Endodermal cell (in vitro differentiated cells): ENCODE measurements at regions not wholly inside any gene's neighbourhood (a gene's known extent, or its start where the extent isn't known, plus 50 kb on each side); places are given as distances from the start of the nearest gene placed in this dataset.

ENCODE experiments used
- DNase-seq: peaks from one replicate; pipeline ENCODE4 v3.0.0-alpha.2; 2017
- H3K27ac ChIP-seq: 2 replicates; pipeline ENCODE4 v1.5.1; 2013; ENCODE audit warnings: mild to moderate bottlenecking, low read depth, low read length, moderate library complexity
- H3K27me3 ChIP-seq: 2 replicates; pipeline ENCODE4 v1.6.1; 2013; ENCODE audit warnings: mild to moderate bottlenecking, low read length, moderate library complexity; ENCODE audit not compliant: insufficient read depth, control insufficient read depth, poor library complexity, severe bottlenecking
- H3K36me3 ChIP-seq: 2 replicates; pipeline ENCODE4 v1.7.0; 2013; ENCODE audit warnings: mild to moderate bottlenecking, low read length, moderate library complexity; ENCODE audit not compliant: control insufficient read depth, insufficient read depth
- H3K4me1 ChIP-seq: one replicate; pipeline ENCODE4 v1.7.0; 2013; ENCODE audit warnings: low read length; ENCODE audit not compliant: control insufficient read depth, insufficient read depth
- H3K4me3 ChIP-seq: 2 replicates; pipeline ENCODE4 v1.5.1; 2013; ENCODE audit warnings: mild to moderate bottlenecking, low read length, moderate library complexity
- H3K9ac ChIP-seq: 2 replicates; pipeline ENCODE4 v1.6.1; 2013; ENCODE audit warnings: mild to moderate bottlenecking, low read length, moderate library complexity; ENCODE audit not compliant: poor library complexity, severe bottlenecking; ENCODE audit errors: extremely low read depth
- H3K9me3 ChIP-seq: 2 replicates; pipeline ENCODE4 v1.6.1; 2013; ENCODE audit warnings: mild to moderate bottlenecking, low read length, moderate library complexity; ENCODE audit not compliant: control insufficient read depth
- H3K27ac Mint-ChIP-seq: 2 replicates; pipeline ENCODE4 v1.8.0; 2020; ENCODE audit warnings: mixed read lengths
- H3K27me3 Mint-ChIP-seq: 2 replicates; pipeline ENCODE4 v1.8.0; 2021; ENCODE audit warnings: mild to moderate bottlenecking, mixed read lengths; ENCODE audit not compliant: insufficient read depth
- H3K36me3 Mint-ChIP-seq: 2 replicates; pipeline ENCODE4 v1.8.0; 2020; ENCODE audit warnings: low read depth, mixed read lengths
- H3K4me1 Mint-ChIP-seq: 2 replicates; pipeline ENCODE4 v1.8.0; 2020; ENCODE audit warnings: mixed read lengths
- H3K4me3 Mint-ChIP-seq: 2 replicates; pipeline ENCODE4 v1.8.0; 2020; ENCODE audit warnings: mild to moderate bottlenecking, moderate library complexity, mixed read lengths
- H3K9me3 Mint-ChIP-seq: 2 replicates; pipeline ENCODE4 v1.8.0; 2020; ENCODE audit warnings: mild to moderate bottlenecking, mixed read lengths
- CTCF ChIP-seq: fragments of 200-600 bp; sonication (generic); conservative IDR thresholded peaks from 2 replicates; pipeline ENCODE4 v1.5.0; 2021; ENCODE audit warnings: antibody characterized with exemption, mild to moderate bottlenecking
- WGBS, 2 experiments: methylation state at CpG; one replicate each; pipeline versions ENCODE4 v1.1.5 to v1.1.7; 2013; ENCODE audit warnings: missing lambda C conversion rate in 2 of 2, mixed read lengths in 1 of 2; ENCODE audit not compliant: insufficient coverage in 1 of 2, insufficient read length in 1 of 2; 5-methylcytosine and 5-hydroxymethylcytosine counted together

GRCh38 chr12:93202688-93203087 is 175.0 kb upstream of the NUDT4 start:
- H3K9ac ChIP-seq = no peak overlapping the region
- Mint-ChIP-seq H3K4me1 (peaks cover 11% of the 10 kb centered on the region), H3K27me3 (peaks cover 16% of the 10 kb centered on the region), H3K4me3 (no peak overlapping the region), H3K9me3 (no peaks in the 10 kb centered on the region), H3K36me3 (no peaks in the 10 kb centered on the region), H3K27ac (no peak overlapping the region)
- no peak overlapping the region for H3K27ac ChIP-seq
- no peak for DNase-seq
- no peak for TF ChIP-seq CTCF
- H3K4me1 ChIP-seq = no peaks in the 10 kb centered on the region
- WGBS, 2 experiments = 96 to 100% methylated on average over 2 of the region's 2 CpGs
- no peaks in the 10 kb centered on the region for H3K27me3 ChIP-seq
- H3K4me3 ChIP-seq = no peak overlapping the region
- no peaks in the 10 kb centered on the region for H3K9me3 ChIP-seq
- H3K36me3 ChIP-seq = no peaks in the 10 kb centered on the region

GRCh38 chr12:93203361-93203760 is 174.4 kb upstream of the NUDT4 start:
- Histone ChIP-seq H3K4me3 (no peak overlapping the region), H3K27me3 (no peaks in the 10 kb centered on the region), H3K9ac (no peak overlapping the region), H3K27ac (no peak overlapping the region), H3K9me3 (no peaks in the 10 kb centered on the region), H3K36me3 (no peaks in the 10 kb centered on the region), H3K4me1 (no peaks in the 10 kb centered on the region)
- H3K4me1 Mint-ChIP-seq = peaks cover 11% of the 10 kb centered on the region
- peaks cover 12% of the 10 kb centered on the region for H3K27me3 Mint-ChIP-seq
- no peaks in the 10 kb centered on the region for H3K9me3 Mint-ChIP-seq
- no peak for DNase-seq
- no peaks in the 10 kb centered on the region for H3K36me3 Mint-ChIP-seq
- H3K27ac Mint-ChIP-seq = no peak overlapping the region
- H3K4me3 Mint-ChIP-seq = no peak overlapping the region
- WGBS, 2 experiments = 83% methylated on average over 1 of the region's 2 CpGs; no CpG with 5 or more reads in 1 of the 2 experiments
- TF ChIP-seq CTCF = no peak

GRCh38 chr12:93204896-93205295 is 172.8 kb upstream of the NUDT4 start:
- no peak for TF ChIP-seq CTCF
- no peak for DNase-seq
- 98 to 100% methylated on average over 2 to 4 of the region's 4 CpGs for WGBS, 2 experiments
- no peaks in the 10 kb centered on the region for H3K27me3 ChIP-seq
- no peak overlapping the region for H3K4me3 Mint-ChIP-seq
- no peak overlapping the region for H3K4me3 ChIP-seq
- H3K27ac ChIP-seq = no peak overlapping the region
- no peak overlapping the region for H3K27ac Mint-ChIP-seq
- H3K9me3 ChIP-seq = no peaks in the 10 kb centered on the region
- H3K27me3 Mint-ChIP-seq = peaks cover 8% of the 10 kb centered on the region
- no peak overlapping the region for H3K9ac ChIP-seq
- no peaks in the 10 kb centered on the region for H3K36me3 ChIP-seq
- no peaks in the 10 kb centered on the region for H3K4me1 ChIP-seq
- H3K9me3 Mint-ChIP-seq = peaks cover 5% of the 10 kb centered on the region
- peaks cover 5% of the 10 kb centered on the region for H3K4me1 Mint-ChIP-seq
- H3K36me3 Mint-ChIP-seq = no peaks in the 10 kb centered on the region
